ENCODE measurements at regions not wholly inside any gene's neighbourhood (a gene's known extent, or its start where the extent isn't known, plus 50 kb on each side); places are given as distances from the start of the nearest gene placed in this dataset.
"Not testable (repeated sequence)": the region's sequence is repeated elsewhere in the genome, so short reads cannot be mapped to it uniquely, and the experiment has no call there.

- DNase-seq = no peak
Observed at GRCh38 chr10:124206616-124207015, 113.2 kb upstream of the CHST15 start.

GRCh38 chr10:124205432-124205831 is 112.0 kb upstream of the CHST15 start:
- no peak for DNase-seq

GRCh38 chr10:124204726-124205125 is 111.3 kb upstream of the CHST15 start:
- DNase-seq = no peak

GRCh38 chr10:124200011-124200410 is 106.6 kb upstream of the CHST15 start:
- no peak for DNase-seq

- DNase-seq = no peak
Observed at GRCh38 chr10:124198871-124199270, 105.5 kb upstream of the CHST15 start.

- no peak for DNase-seq
Observed at GRCh38 chr10:124198125-124198501, 104.7 kb upstream of the CHST15 start.

GRCh38 chr10:124197371-124198124 is 104.2 kb upstream of the CHST15 start:
- DNase-seq = no peak

- DNase-seq = no peak
Observed at GRCh38 chr10:124196659-124197058, 103.3 kb upstream of the CHST15 start.

GRCh38 chr10:124194199-124194824 is 100.9 kb upstream of the CHST15 start:
- DNase-seq = no peak

DNA sequence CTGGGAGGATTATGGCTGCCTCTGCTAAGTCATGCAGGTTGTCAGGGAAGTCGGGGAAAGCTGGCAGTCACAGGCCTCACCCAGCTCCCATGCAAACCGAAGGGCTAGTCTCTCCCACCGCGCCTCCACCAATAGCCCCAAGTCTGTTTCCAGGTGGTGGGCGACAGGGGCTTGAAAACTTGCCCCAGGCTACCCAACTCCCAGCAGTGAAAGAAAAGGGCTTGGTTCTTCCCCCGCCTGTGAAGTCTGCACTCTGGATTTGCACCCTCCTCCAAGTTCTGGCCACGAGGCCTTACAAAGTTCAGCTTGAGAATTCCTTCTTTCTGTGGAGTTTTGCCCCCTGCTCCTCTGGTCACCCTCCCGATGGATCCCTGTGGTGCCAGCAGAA is 99.9 kb upstream of the CHST15 start:
- no peak for DNase-seq

- not testable (repeated sequence) for DNase-seq
Observed at GRCh38 chr10:124192664-124193308, 99.4 kb upstream of the CHST15 start.

DNA sequence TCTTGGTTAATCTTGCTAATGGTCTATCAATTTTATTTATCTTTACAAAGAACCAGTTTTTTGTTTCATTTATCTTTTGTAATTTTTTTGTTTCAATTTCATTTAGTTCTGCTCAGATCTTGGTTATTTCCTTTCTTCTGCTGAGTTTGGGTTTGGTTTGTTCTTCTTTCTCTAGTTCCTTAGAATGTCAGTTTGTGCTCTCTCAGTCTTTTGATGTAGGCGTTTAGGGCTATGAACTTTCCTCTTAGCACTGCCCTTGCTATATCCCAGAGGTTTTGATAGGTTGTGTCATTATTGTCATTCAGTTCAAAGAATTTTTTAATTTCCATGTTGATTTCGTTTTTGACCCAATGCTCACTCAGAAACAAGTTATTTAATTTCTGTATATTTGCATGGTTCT is 97.1 kb upstream of the CHST15 start:
- DNase-seq = not testable (repeated sequence)

DNA sequence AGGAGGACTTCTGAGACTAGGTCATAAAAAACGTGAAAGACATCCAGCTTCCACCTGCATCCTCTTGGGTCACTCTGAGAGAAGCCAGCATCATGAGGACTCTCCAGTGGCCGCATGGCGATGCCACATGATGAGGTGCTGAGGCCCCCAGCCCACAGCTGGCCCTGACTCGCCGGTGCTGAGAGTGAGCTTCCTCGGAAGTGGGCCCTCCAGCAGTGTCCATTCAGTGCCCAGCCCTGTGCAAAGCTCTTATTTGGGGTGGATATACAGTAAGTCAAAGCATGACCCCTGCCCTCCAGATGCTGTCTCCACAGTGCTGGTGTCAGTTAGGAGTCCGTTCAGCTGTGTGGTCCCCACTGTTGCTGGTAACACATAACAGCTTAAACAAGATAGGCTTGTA is 93.6 kb upstream of the CHST15 start:
- no peak for DNase-seq

DNA sequence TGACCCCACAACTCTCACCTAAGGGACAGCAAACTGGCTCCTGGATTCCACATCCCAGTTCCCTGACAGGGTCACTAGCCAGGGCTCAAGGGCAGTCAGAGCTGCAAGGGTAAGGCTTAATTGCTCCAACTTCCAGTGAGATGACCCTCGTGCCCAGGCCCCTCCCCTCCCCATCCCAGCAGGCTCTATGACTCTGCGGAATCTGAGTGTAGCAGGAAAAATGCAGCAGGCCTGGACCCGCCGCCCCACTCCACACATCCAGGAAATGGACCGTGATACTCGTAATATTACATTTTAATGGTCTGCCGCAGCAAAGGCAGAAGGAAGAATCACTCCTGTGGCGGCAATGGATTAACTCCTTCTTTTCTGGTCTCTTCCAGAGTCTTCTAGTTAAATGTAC is 91.7 kb upstream of the CHST15 start:
- no peak for DNase-seq

DNA sequence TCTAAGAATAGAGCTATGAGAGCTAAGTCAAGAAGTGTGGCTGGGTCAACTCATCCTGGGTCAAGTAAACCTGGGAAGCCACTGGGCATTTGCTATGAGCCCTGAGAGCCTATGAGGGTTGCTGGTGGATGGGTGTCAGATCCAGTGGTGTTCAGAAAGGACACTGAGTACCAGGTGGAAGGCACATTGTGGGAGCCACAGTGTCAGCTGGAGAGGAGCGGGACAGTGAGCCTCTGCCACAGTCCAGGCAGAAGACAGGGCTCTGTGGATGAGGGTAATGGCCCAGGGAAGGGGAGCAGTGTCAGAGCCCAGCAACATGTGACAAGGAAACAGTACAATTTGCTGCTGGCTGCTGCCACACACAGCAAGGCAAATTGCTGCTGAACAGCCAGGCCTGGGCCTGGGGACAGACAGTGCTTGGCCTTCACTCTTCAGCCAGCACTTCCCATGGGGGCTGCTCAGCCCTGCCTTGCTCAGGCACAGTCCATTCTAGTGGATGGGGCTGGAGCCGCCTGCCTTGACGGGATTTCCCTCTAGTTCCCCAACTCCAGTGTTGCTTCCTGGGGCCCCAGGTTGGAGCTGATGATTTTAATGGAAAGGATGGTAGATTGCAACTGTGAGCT is 90.9 kb upstream of the CHST15 start:
- no peak for DNase-seq

- DNase-seq = no peak
Observed at GRCh38 chr10:124183617-124184016, 90.2 kb upstream of the CHST15 start.

- DNase-seq = no peak
Observed at GRCh38 chr10:124182088-124182541, 88.7 kb upstream of the CHST15 start.

DNA sequence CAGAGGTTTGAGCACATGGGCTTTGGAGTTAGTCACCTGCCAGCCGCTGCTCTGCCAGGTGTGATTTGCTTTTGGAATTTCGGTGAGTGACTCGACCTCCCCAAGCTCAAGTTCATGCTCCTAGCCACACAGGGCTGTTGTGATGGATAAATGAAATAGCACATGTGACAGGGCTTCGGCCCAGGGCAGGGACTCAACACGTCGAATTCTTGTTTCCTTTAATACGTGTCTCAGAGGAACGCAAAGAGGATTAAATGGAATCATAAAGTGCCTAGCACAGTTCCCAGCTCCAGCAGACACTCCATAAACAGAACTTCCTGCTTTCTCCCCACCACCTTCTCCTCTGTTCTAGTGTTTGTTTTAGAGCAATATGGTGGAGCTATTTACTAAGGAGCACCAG is 88.3 kb upstream of the CHST15 start:
- no peak for DNase-seq

GRCh38 chr10:124180947-124181549 is 87.7 kb upstream of the CHST15 start:
- DNase-seq = no peak

- DNase-seq = no peak
Observed at GRCh38 chr10:124180044-124180745, 86.8 kb upstream of the CHST15 start.

DNA sequence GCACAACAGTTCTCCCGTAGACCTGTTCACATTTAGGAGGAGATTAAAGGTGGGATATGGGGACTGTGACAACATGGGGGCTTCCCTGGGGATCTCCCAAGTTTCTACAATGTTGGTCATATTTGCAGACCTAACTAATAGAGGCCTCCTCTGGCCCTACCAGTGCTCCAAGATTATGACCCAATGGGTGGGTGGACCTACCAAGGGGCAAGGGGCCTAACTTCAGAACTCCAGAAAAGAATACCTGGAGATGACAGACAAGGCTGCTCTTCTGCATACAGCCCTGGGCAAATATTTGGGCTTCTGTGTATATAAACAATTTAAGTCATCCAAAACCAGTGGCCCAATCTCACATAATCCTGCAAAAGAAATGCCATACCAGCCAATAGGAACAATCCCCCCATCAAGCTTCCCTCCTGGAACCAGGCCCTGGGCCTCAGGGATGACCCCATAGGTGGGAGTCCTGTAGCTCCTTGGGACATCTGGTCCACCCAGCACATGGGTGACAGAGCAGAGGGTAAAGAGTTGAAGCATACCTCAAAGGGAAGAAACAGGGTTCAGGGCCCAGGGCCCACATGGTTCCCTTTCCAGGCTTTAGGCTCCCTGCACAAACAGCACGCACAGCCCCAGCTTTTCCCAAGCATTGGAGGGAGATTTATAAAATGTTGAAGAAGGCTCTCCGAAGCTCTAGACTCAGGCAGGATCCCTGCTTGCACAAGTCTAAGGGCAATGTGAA is 86.1 kb upstream of the CHST15 start:
- DNase-seq = no peak

DNA sequence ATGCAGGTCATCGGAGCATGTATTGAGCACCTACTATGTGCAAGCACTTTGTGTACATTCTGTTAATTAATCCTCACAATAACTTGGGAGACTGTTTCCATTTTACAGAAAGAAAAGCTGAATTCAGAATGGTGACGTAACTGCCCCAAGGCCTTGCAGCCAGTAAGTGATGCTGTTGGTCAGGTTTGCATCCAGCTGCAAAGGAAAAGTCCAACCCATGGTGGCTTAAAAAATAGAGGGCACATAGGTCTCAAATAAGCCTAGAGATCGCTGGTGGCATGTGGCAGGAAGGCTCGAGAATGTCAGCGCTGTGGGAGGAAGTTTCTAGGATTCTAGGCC is 83.8 kb upstream of the CHST15 start:
- DNase-seq = no peak

Measured in NCI-H1092 treated with DMSO at 0.1 percent for 48 hours (cell line).